PC-3 (cell line): ENCODE measurements at regions not wholly inside any gene's neighbourhood (a gene's known extent, or its start where the extent isn't known, plus 50 kb on each side); places are given as distances from the start of the nearest gene placed in this dataset.

ENCODE experiments used
- ATAC-seq: fragments of 200-7000 bp; cut with Tn5 transposase; 2 replicates; pipeline ENCODE4 v1.9.1; 2020; ENCODE audit warnings: mild to moderate bottlenecking, moderate library complexity
- BruUV-seq: library from RNA; stranded (reverse); fragments of 400-500 nt; replicated peaks from 2 replicates; lab custom pipeline; 2021; lab: Mats Ljungman, UMichigan
- CTCF ChIA-PET: fragments of 300-600 bp; sonication (Branson Sonifier 250); formaldehyde crosslinking; loops from one replicate; lab custom pipeline; 2022; ENCODE audit warnings: antibody characterized with exemption; lab: Charles Lee
- POLR2A ChIA-PET: fragments of 300-600 bp; sonication (Branson Sonifier 250); formaldehyde crosslinking; loops from one replicate; lab custom pipeline; 2022; ENCODE audit warnings: antibody characterized with exemption; ENCODE audit not compliant: unreplicated experiment; lab: Charles Lee
- DNase-seq: peaks from one replicate; pipeline ENCODE4 v3.0.0-alpha.2; 2015
- H2AFZ ChIP-seq: fragments of 300-600 bp; sonication (generic); 2 replicates; pipeline ENCODE4 v1.6.0; 2016; ENCODE audit warnings: antibody characterized with exemption, low read length
- H3F3A ChIP-seq: fragments of 300-600 bp; sonication (generic); one replicate; pipeline ENCODE4 v1.6.0; 2017; ENCODE audit warnings: antibody characterized with exemption, low read length, control low read depth, mild to moderate bottlenecking; ENCODE audit not compliant: unreplicated experiment
- H3K27ac ChIP-seq: fragments of 300-600 bp; sonication (generic); 2 replicates; pipeline ENCODE4 v1.5.1; 2016; ENCODE audit warnings: mild to moderate bottlenecking, low read length
- H3K27me3 ChIP-seq: fragments of 300-600 bp; sonication (generic); 2 replicates; pipeline ENCODE4 v1.6.1; 2016; ENCODE audit warnings: low read length, mixed read lengths
- H3K36me3 ChIP-seq: fragments of 300-600 bp; sonication (generic); 2 replicates; pipeline ENCODE4 v1.6.1; 2016; ENCODE audit warnings: low read depth, mixed run types, low read length, mixed read lengths
- H3K4me1 ChIP-seq: fragments of 300-600 bp; sonication (generic); 2 replicates; pipeline ENCODE4 v1.5.1; 2016; ENCODE audit warnings: low read length; ENCODE audit not compliant: insufficient read depth
- H3K4me2 ChIP-seq: fragments of 300-600 bp; sonication (generic); 2 replicates; pipeline ENCODE4 v1.6.0; 2016; ENCODE audit warnings: low read length
- H3K4me3 ChIP-seq: fragments of 300-600 bp; sonication (generic); 2 replicates; pipeline ENCODE4 v1.5.1; 2016; ENCODE audit warnings: mild to moderate bottlenecking, low read length, mixed read lengths
- H3K79me2 ChIP-seq: fragments of 300-600 bp; sonication (generic); 2 replicates; pipeline ENCODE4 v1.6.1; 2017; ENCODE audit warnings: low read length, mixed read lengths
- H3K9ac ChIP-seq: fragments of 300-600 bp; sonication (generic); 2 replicates; pipeline ENCODE4 v1.6.0; 2016; ENCODE audit warnings: mild to moderate bottlenecking, low read length
- H3K9me2 ChIP-seq: fragments of 300-600 bp; sonication (generic); replicated peaks from 2 replicates; pipeline ENCODE4 v1.6.1; 2016; ENCODE audit warnings: mixed run types, low read length, mixed read lengths
- H3K9me3 ChIP-seq: fragments of 300-600 bp; sonication (generic); 2 replicates; pipeline ENCODE4 v1.6.1; 2016; ENCODE audit warnings: low read length, mixed read lengths
- H4K20me1 ChIP-seq: fragments of 300-600 bp; sonication (generic); 2 replicates; pipeline ENCODE4 v1.6.1; 2016; ENCODE audit warnings: low read length, mixed read lengths
- CTCF ChIP-seq: fragments of 300-600 bp; sonication (generic); conservative IDR thresholded peaks from 2 replicates; pipeline ENCODE4 v1.5.1; 2017; ENCODE audit warnings: antibody characterized with exemption, low read depth, mild to moderate bottlenecking, low read length
- EZH2 ChIP-seq: fragments of 300-600 bp; sonication (generic); IDR thresholded peaks from one replicate; pipeline ENCODE4 v1.6.1; 2017; ENCODE audit warnings: antibody characterized with exemption, mild to moderate bottlenecking, low read length; ENCODE audit not compliant: unreplicated experiment
- EZH2phosphoT487 ChIP-seq: fragments of 300-600 bp; sonication (generic); IDR thresholded peaks from 2 replicates; pipeline ENCODE4 v1.6.1; 2018; ENCODE audit warnings: mild to moderate bottlenecking, antibody characterized with exemption, low read length, borderline replicate concordance
- intact Hi-C: fragments of 100-400 bp; cut with micrococcal nuclease; formaldehyde crosslinking; loops from 2 replicates; pipeline ENCODE4 v1.9.0; 2023

DNA sequence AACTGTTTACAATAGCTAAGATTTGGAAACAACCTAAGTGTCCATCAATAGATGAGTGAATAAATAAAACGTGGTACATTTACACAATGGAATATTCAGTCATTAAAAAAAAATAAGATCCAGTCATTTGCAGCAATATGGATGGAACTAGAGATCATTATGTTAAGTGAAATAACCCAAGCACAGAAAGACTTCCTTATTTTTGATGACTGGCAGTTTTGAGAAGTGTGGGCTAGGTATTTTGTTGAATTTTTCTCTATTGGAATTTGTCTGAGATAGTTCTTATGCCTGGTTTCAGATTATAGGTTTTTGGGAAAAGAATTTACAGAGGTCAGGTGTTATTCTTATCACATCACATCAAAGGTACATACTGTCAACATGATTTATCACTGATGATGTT lies 293.8 kb upstream of the ARSJ start:
- ATAC-seq (no peak), DNase-seq (no peak)
- Histone ChIP-seq H3K27me3 (no peaks in the 10 kb centered on the region), H3K79me2 (no peaks in the 10 kb centered on the region), H3K4me2 (no peak overlapping the region), H3K4me1 (peaks cover 24% of the 10 kb centered on the region), H3K9me3 (no peaks in the 10 kb centered on the region), H3K9ac (no peak overlapping the region), H3K36me3 (no peaks in the 10 kb centered on the region), H2AFZ (no peak overlapping the region), H3K9me2 (no peaks in the 10 kb centered on the region), H4K20me1 (no peaks in the 10 kb centered on the region), H3F3A (no peaks in the 10 kb centered on the region), H3K27ac (no peak overlapping the region), H3K4me3 (no peak overlapping the region)
- ChIA-PET POLR2A (no interaction called here), CTCF (no interaction called here)
- TF ChIP-seq EZH2phosphoT487: no peak
- no peak for TF ChIP-seq CTCF
- no peak for TF ChIP-seq EZH2
- intact Hi-C loops: loop anchor here (5.0 to 10.0 kb wide), 2 partner anchors 102 to 316 kb away; no protein-coding TSS in a partner anchor
- no TSS peak for BruUV-seq

DNA sequence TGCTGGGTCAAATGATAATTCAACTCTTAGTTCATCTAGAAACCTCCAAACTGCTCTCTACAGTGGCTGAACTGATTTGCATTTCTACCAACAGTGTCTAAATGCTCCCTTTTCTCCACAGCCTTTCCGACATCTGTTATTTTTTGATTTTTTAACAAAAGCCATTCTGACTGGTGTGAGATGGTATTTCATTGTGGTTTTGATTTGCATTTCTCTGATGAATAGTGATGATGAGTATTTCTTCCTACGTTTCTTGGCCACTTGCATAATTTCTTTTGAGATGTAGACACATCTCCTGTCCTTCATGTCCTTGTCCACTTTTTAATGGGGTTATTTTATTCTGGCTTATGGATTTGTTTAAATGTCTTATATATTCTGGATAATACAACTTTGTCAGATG lies 298.2 kb upstream of the ARSJ start:
- H2AFZ ChIP-seq: no peak overlapping the region
- H3K4me3 ChIP-seq: no peak overlapping the region
- ChIA-PET POLR2A (no interaction called here), CTCF (no interaction called here)
- intact Hi-C loops: loop anchor here (10.0 kb wide), 1 partner anchor 97 kb away; no protein-coding TSS in a partner anchor
- ATAC-seq (no peak), DNase-seq (no peak)
- H3K4me2 ChIP-seq: no peak overlapping the region
- H3K36me3 ChIP-seq: no peaks in the 10 kb centered on the region
- H4K20me1 ChIP-seq: no peaks in the 10 kb centered on the region
- H3K9me3 ChIP-seq: no peaks in the 10 kb centered on the region
- H3K79me2 ChIP-seq: no peaks in the 10 kb centered on the region
- H3K9me2 ChIP-seq: no peaks in the 10 kb centered on the region
- no peaks in the 10 kb centered on the region for H3F3A ChIP-seq
- H3K27ac ChIP-seq: no peak overlapping the region
- TF ChIP-seq EZH2 (no peak), CTCF (no peak), EZH2phosphoT487 (no peak)
- no peak overlapping the region for H3K9ac ChIP-seq
- H3K4me1 ChIP-seq: peaks cover 2% of the 10 kb centered on the region
- no peaks in the 10 kb centered on the region for H3K27me3 ChIP-seq
- no TSS peak for BruUV-seq

DNA sequence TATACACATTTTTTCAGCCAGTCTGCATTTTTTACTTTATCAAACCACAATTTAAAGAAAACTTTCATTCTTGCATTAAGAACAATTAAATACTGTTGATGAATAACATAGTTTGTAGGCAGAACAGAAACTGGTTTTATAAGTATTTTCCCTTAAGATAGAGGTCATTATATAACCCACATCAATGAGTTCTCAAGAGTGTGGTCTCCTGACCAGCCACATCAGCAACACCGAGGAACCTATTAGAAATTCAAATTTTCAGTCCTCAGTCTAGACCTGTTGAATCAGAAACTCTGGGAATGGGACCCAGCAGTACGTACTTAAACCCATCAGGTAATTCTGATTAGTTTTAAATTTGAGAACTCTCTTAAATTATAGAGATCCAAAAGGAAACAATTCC lies 299.6 kb upstream of the ARSJ start:
- Histone ChIP-seq H3K4me1 (no peaks in the 10 kb centered on the region), H2AFZ (no peak overlapping the region), H3K9ac (no peak overlapping the region), H3F3A (no peaks in the 10 kb centered on the region), H3K27me3 (no peaks in the 10 kb centered on the region), H3K4me3 (no peak overlapping the region), H3K9me2 (no peaks in the 10 kb centered on the region), H3K4me2 (no peak overlapping the region), H4K20me1 (no peaks in the 10 kb centered on the region), H3K9me3 (no peaks in the 10 kb centered on the region), H3K36me3 (no peaks in the 10 kb centered on the region), H3K27ac (no peak overlapping the region), H3K79me2 (no peaks in the 10 kb centered on the region)
- ATAC-seq: no peak
- no peak for DNase-seq
- ChIA-PET POLR2A (no interaction called here), CTCF (no interaction called here)
- BruUV-seq: no TSS peak
- TF ChIP-seq EZH2: no peak
- TF ChIP-seq EZH2phosphoT487: no peak
- TF ChIP-seq CTCF: no peak
- intact Hi-C loops: loop anchor here (10.0 kb wide), 1 partner anchor 96 kb away; no protein-coding TSS in a partner anchor
